Astrocyte (in vitro differentiated cells and primary cell): ENCODE measurements at regions not wholly inside any gene's neighbourhood (a gene's known extent, or its start where the extent isn't known, plus 50 kb on each side); places are given as distances from the start of the nearest gene placed in this dataset.

ENCODE experiments used
- CTCF ChIP-seq: IDR thresholded peaks from 2 replicates; pipeline ENCODE4 v1.5.1; 2011; ENCODE audit warnings: low read depth, mild to moderate bottlenecking, inconsistent platforms, low read length, moderate library complexity; ENCODE audit not compliant: insufficient read depth
- EZH2 ChIP-seq: IDR thresholded peaks from 2 replicates; pipeline ENCODE4 v1.6.1; 2012; ENCODE audit warnings: mild to moderate bottlenecking, low read length, inconsistent platforms; ENCODE audit not compliant: insufficient read depth

- TF ChIP-seq CTCF (no peak), EZH2 (no peak)
Observed at GRCh38 chrX:121876305-121876704, 828.9 kb downstream of the GLUD2 start.
